Stimulated activated CD8-positive, alpha-beta memory T cell treated with anti-CD3 and anti-CD28 coated beads, Interleukin-15, amount 100 ng/mL, for 4 hours (primary cell): ENCODE measurements at regions not wholly inside any gene's neighbourhood (a gene's known extent, or its start where the extent isn't known, plus 50 kb on each side); places are given as distances from the start of the nearest gene placed in this dataset.
"Not testable (repeated sequence)": the region's sequence is repeated elsewhere in the genome, so short reads cannot be mapped to it uniquely, and the experiment has no call there.

Experiments
- DNase-seq, 2 donors: peaks; one replicate each; pipeline ENCODE4 v3.0.0-alpha.2; 2020; ENCODE audit warnings: low read depth in 2 of 2

GRCh38 chr2:172287605-172288315 lies 139.6 kb upstream of the ITGA6 start:
- no peak for DNase-seq

- DNase-seq = peak in 1 of 2 donors; percentile 10
These were observed 138.8 kb upstream of the ITGA6 start for GRCh38 chr2:172288603-172289002.

GRCh38 chr2:172293952-172294351 lies 133.4 kb upstream of the ITGA6 start:
- DNase-seq = no peak

GRCh38 chr2:172294983-172295382 lies 132.4 kb upstream of the ITGA6 start:
- DNase-seq = no peak

GRCh38 chr2:172295677-172296076 lies 131.7 kb upstream of the ITGA6 start:
- DNase-seq = no peak

GRCh38 chr2:172296267-172297046 lies 130.9 kb upstream of the ITGA6 start:
- DNase-seq = no peak

GRCh38 chr2:172297531-172297930 lies 129.9 kb upstream of the ITGA6 start:
- DNase-seq = no peak

GRCh38 chr2:172297950-172298349 lies 129.4 kb upstream of the ITGA6 start:
- DNase-seq = no peak

GRCh38 chr2:172299741-172300140 lies 127.6 kb upstream of the ITGA6 start:
- no peak for DNase-seq

GRCh38 chr2:172300851-172301250 lies 126.5 kb upstream of the ITGA6 start:
- DNase-seq = no peak

GRCh38 chr2:172305066-172305465 lies 122.3 kb upstream of the ITGA6 start:
- DNase-seq = no peak

- no peak for DNase-seq
These were observed 119.6 kb upstream of the ITGA6 start for GRCh38 chr2:172307800-172308199.

GRCh38 chr2:172308253-172308935 lies 119.0 kb upstream of the ITGA6 start:
- no peak for DNase-seq

GRCh38 chr2:172311921-172312345 lies 115.5 kb upstream of the ITGA6 start:
- DNase-seq = no peak

- DNase-seq = no peak
These were observed 113.6 kb upstream of the ITGA6 start for GRCh38 chr2:172313715-172314341.

- not testable (repeated sequence) for DNase-seq
These were observed 112.3 kb upstream of the ITGA6 start for GRCh38 chr2:172315070-172315469.

- DNase-seq = no peak
These were observed 105.3 kb upstream of the ITGA6 start for GRCh38 chr2:172322049-172322448.

GRCh38 chr2:172323256-172323655 lies 104.1 kb upstream of the ITGA6 start:
- DNase-seq = no peak

GRCh38 chr2:172323861-172324597 lies 103.4 kb upstream of the ITGA6 start:
- DNase-seq = no peak

GRCh38 chr2:172326211-172326509 lies 101.2 kb upstream of the ITGA6 start:
- no peak for DNase-seq

GRCh38 chr2:172328103-172328841 lies 99.1 kb upstream of the ITGA6 start:
- DNase-seq = no peak
